A673 (cell line): ENCODE measurements at regions not wholly inside any gene's neighbourhood (a gene's known extent, or its start where the extent isn't known, plus 50 kb on each side); places are given as distances from the start of the nearest gene placed in this dataset.

Experiments used
- BruUV-seq: library from RNA; stranded (reverse); fragments of 400-500 nt; replicated peaks from 2 replicates; lab custom pipeline; 2021; lab: Mats Ljungman, UMichigan
- CTCF ChIA-PET: fragments of 300-600 bp; sonication (Branson Sonifier 250); formaldehyde crosslinking; loops from one replicate; lab custom pipeline; 2022; ENCODE audit warnings: antibody characterized with exemption; lab: Charles Lee
- POLR2A ChIA-PET: fragments of 300-600 bp; sonication (Branson Sonifier 250); formaldehyde crosslinking; loops from one replicate; lab custom pipeline; 2022; ENCODE audit warnings: antibody characterized with exemption; ENCODE audit not compliant: low non-redundant PET; lab: Charles Lee
- DNase-seq: peaks from one replicate; pipeline ENCODE4 v3.0.0-alpha.2; 2015; ENCODE audit warnings: low spot score
- H3K27ac ChIP-seq: fragments of 200-600 bp; sonication (generic); 2 replicates; pipeline ENCODE4 v1.5.1; 2016; ENCODE audit warnings: mixed run types, low read depth, mild to moderate bottlenecking, mixed read lengths, antibody characterized with exemption, low read length; ENCODE audit not compliant: poor library complexity, severe bottlenecking
- H3K27me3 ChIP-seq: fragments of 200-600 bp; sonication (generic); replicated peaks from 2 replicates; pipeline ENCODE4 v1.6.1; 2017; ENCODE audit warnings: mixed run types, low read depth, mild to moderate bottlenecking, mixed read lengths, antibody characterized with exemption, low read length; ENCODE audit not compliant: insufficient read depth, poor library complexity
- H3K36me3 ChIP-seq: fragments of 200-600 bp; sonication (generic); 2 replicates; pipeline ENCODE4 v1.6.1; 2016; ENCODE audit warnings: mixed run types, mild to moderate bottlenecking, mixed read lengths, antibody characterized with exemption, low read length; ENCODE audit not compliant: insufficient read depth, poor library complexity, severe bottlenecking
- H3K4me1 ChIP-seq: fragments of 200-600 bp; sonication (generic); 2 replicates; pipeline ENCODE4 v1.6.1; 2017; ENCODE audit warnings: mixed run types, mild to moderate bottlenecking, mixed read lengths, antibody characterized with exemption, low read length; ENCODE audit not compliant: insufficient read depth, poor library complexity, severe bottlenecking
- H3K4me3 ChIP-seq: fragments of 200-600 bp; sonication (generic); 2 replicates; pipeline ENCODE4 v1.5.1; 2016; ENCODE audit warnings: low read depth, mixed run types, mild to moderate bottlenecking, mixed read lengths, low read length; ENCODE audit not compliant: poor library complexity, severe bottlenecking
- H3K9me3 ChIP-seq: fragments of 200-600 bp; sonication (generic); 2 replicates; pipeline ENCODE4 v1.6.1; 2016; ENCODE audit warnings: mixed run types, low read depth, mild to moderate bottlenecking, mixed read lengths, antibody characterized with exemption, low read length; ENCODE audit not compliant: poor library complexity, severe bottlenecking
- EZH2 ChIP-seq: fragments of 200-600 bp; sonication (generic); IDR thresholded peaks from 2 replicates; pipeline ENCODE4 v1.6.1; 2017; ENCODE audit warnings: borderline replicate concordance, low read depth, mild to moderate bottlenecking, mixed read lengths, antibody characterized with exemption, low read length; ENCODE audit not compliant: poor library complexity, severe bottlenecking
- intact Hi-C: fragments of 100-400 bp; cut with micrococcal nuclease; formaldehyde crosslinking; loops from one replicate; pipeline ENCODE4 v1.10.0; 2022; ENCODE audit not compliant: unreplicated experiment
- TF ChIP-seq, protein P1 (sequence below): fragments of 300-800, 200-600 bp; sonication (generic); conservative IDR thresholded peaks from 2 replicates; pipeline ENCODE4 v1.5.1; 2017; ENCODE audit warnings: low read depth, mild to moderate bottlenecking, antibody characterized with exemption, low read length, moderate library complexity, mixed read lengths

GRCh38 chr3:168493412-168494205 is 397.9 kb upstream of the GOLIM4 start:
- BruUV-seq, result no TSS peak
- intact Hi-C loops, result no loop called here
- TF ChIP-seq, protein P1, sequence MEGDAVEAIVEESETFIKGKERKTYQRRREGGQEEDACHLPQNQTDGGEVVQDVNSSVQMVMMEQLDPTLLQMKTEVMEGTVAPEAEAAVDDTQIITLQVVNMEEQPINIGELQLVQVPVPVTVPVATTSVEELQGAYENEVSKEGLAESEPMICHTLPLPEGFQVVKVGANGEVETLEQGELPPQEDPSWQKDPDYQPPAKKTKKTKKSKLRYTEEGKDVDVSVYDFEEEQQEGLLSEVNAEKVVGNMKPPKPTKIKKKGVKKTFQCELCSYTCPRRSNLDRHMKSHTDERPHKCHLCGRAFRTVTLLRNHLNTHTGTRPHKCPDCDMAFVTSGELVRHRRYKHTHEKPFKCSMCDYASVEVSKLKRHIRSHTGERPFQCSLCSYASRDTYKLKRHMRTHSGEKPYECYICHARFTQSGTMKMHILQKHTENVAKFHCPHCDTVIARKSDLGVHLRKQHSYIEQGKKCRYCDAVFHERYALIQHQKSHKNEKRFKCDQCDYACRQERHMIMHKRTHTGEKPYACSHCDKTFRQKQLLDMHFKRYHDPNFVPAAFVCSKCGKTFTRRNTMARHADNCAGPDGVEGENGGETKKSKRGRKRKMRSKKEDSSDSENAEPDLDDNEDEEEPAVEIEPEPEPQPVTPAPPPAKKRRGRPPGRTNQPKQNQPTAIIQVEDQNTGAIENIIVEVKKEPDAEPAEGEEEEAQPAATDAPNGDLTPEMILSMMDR, result no peak
- no peak for TF ChIP-seq EZH2

GRCh38 chr3:168490981-168491380 is 395.3 kb upstream of the GOLIM4 start:
- no peak for DNase-seq
- no peaks in the 10 kb centered on the region for H3K36me3 ChIP-seq
- H3K9me3 ChIP-seq, result no peaks in the 10 kb centered on the region
- no peak overlapping the region for H3K27ac ChIP-seq
- CTCF ChIA-PET, result no interaction called here
- POLR2A ChIA-PET, result no interaction called here
- no peaks in the 10 kb centered on the region for H3K4me1 ChIP-seq
- TF ChIP-seq, protein P1, result no peak
- TF ChIP-seq EZH2, result no peak
- H3K27me3 ChIP-seq, result no peaks in the 10 kb centered on the region
- no peak overlapping the region for H3K4me3 ChIP-seq
- intact Hi-C loops, result no loop called here
- no TSS peak for BruUV-seq

More at GRCh38 chr3:168493412-168494205, 397.9 kb upstream of the GOLIM4 start:
- no peaks in the 10 kb centered on the region for H3K9me3 ChIP-seq
- H3K27me3 ChIP-seq, result peaks cover 2% of the 10 kb centered on the region
- DNase-seq, result no peak
- CTCF ChIA-PET, result no interaction called here
- no peaks in the 10 kb centered on the region for H3K4me1 ChIP-seq
- POLR2A ChIA-PET, result no interaction called here
- H3K36me3 ChIP-seq, result no peaks in the 10 kb centered on the region
- H3K4me3 ChIP-seq, result no peak overlapping the region
- H3K27ac ChIP-seq, result no peak overlapping the region

DNA sequence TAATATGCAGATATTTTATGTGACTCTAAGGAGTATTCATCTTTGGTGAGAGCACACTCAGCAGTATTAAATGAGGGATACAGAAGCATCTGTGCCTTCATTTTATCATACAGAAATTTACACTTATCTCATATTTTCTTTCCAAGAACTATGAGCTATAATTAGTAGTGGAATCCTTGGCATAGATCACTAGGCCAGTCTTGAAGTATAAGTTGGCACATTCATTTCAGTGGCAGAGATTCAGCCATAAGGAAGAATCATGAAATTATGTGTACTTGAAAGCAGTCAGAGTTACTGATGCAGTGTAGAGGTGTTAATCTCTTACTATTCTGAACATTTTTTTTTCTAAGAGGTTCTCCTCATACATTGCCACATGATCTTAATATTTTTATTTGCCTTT is 393.6 kb upstream of the GOLIM4 start:
- H3K36me3 ChIP-seq, result no peaks in the 10 kb centered on the region
- H3K4me3 ChIP-seq, result no peak overlapping the region
- no TSS peak for BruUV-seq
- intact Hi-C loops, result no loop called here
- no peaks in the 10 kb centered on the region for H3K9me3 ChIP-seq
- ChIA-PET POLR2A (no interaction called here), CTCF (no interaction called here)
- TF ChIP-seq, protein P1, result no peak
- TF ChIP-seq EZH2, result no peak
- H3K27me3 ChIP-seq, result no peaks in the 10 kb centered on the region
- no peak overlapping the region for H3K27ac ChIP-seq
- H3K4me1 ChIP-seq, result no peaks in the 10 kb centered on the region
- no peak for DNase-seq
